ENCODE measurements at regions not wholly inside any gene's neighbourhood (a gene's known extent, or its start where the extent isn't known, plus 50 kb on each side); places are given as distances from the start of the nearest gene placed in this dataset.

GRCh38 chr6:43932259-43933147, 162.5 kb downstream of the VEGFA start:
- TF ChIP-seq, protein P1, sequence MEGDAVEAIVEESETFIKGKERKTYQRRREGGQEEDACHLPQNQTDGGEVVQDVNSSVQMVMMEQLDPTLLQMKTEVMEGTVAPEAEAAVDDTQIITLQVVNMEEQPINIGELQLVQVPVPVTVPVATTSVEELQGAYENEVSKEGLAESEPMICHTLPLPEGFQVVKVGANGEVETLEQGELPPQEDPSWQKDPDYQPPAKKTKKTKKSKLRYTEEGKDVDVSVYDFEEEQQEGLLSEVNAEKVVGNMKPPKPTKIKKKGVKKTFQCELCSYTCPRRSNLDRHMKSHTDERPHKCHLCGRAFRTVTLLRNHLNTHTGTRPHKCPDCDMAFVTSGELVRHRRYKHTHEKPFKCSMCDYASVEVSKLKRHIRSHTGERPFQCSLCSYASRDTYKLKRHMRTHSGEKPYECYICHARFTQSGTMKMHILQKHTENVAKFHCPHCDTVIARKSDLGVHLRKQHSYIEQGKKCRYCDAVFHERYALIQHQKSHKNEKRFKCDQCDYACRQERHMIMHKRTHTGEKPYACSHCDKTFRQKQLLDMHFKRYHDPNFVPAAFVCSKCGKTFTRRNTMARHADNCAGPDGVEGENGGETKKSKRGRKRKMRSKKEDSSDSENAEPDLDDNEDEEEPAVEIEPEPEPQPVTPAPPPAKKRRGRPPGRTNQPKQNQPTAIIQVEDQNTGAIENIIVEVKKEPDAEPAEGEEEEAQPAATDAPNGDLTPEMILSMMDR (conservative IDR thresholded peaks at IDR 0.05) = no peak
- no peak for TF ChIP-seq EZH2 (IDR thresholded peaks at IDR 0.05; ENCODE audit: low read depth)

Measured in PC-9 (cell line).